H9 (cell line): ENCODE measurements at regions not wholly inside any gene's neighbourhood (a gene's known extent, or its start where the extent isn't known, plus 50 kb on each side); places are given as distances from the start of the nearest gene placed in this dataset.

Experiments used
- DNase-seq: peaks from one replicate; pipeline ENCODE4 v3.0.0-alpha.2; 2017
- H2AFZ ChIP-seq: one replicate; pipeline ENCODE4 v1.6.1; 2013; ENCODE audit warnings: mild to moderate bottlenecking, low read length, control low read depth, moderate library complexity
- H2AK5ac ChIP-seq: 2 replicates; pipeline ENCODE4 v1.6.1; 2013; ENCODE audit warnings: low read length, control low read depth, mixed read lengths; ENCODE audit not compliant: insufficient read length
- H2BK120ac ChIP-seq: one replicate; pipeline ENCODE4 v1.6.1; 2013; ENCODE audit warnings: low read depth, mild to moderate bottlenecking, low read length, control low read depth, inconsistent platforms; ENCODE audit not compliant: poor library complexity, severe bottlenecking
- H2BK12ac ChIP-seq: 2 replicates; pipeline ENCODE4 v1.6.1; 2013; ENCODE audit warnings: low read length, control low read depth, mixed read lengths, low read depth; ENCODE audit not compliant: insufficient read length
- H2BK15ac ChIP-seq: 2 replicates; pipeline ENCODE4 v1.6.1; 2013; ENCODE audit warnings: low read depth, low read length, control low read depth
- H2BK20ac ChIP-seq: one replicate; pipeline ENCODE4 v1.6.1; 2013; ENCODE audit warnings: low read depth, mild to moderate bottlenecking, low read length, control low read depth, inconsistent platforms; ENCODE audit not compliant: poor library complexity, severe bottlenecking
- H2BK5ac ChIP-seq: 2 replicates; pipeline ENCODE4 v1.6.1; 2013; ENCODE audit warnings: low read length, control low read depth, mixed read lengths; ENCODE audit not compliant: insufficient read length
- H3K14ac ChIP-seq: 2 replicates; pipeline ENCODE4 v1.6.1; 2013; ENCODE audit warnings: low read length, control low read depth; ENCODE audit not compliant: insufficient read depth
- H3K18ac ChIP-seq: 2 replicates; pipeline ENCODE4 v1.6.1; 2013; ENCODE audit warnings: low read depth, mild to moderate bottlenecking, mixed read lengths, low read length, control low read depth; ENCODE audit not compliant: insufficient read length
- H3K23ac ChIP-seq: 2 replicates; pipeline ENCODE4 v1.6.1; 2013; ENCODE audit warnings: low read length, control low read depth, mixed read lengths, low read depth; ENCODE audit not compliant: insufficient read length
- H3K23me2 ChIP-seq: 2 replicates; pipeline ENCODE4 v1.6.1; 2013; ENCODE audit warnings: low read depth, mild to moderate bottlenecking, mixed read lengths, low read length, control low read depth; ENCODE audit not compliant: insufficient read length, poor library complexity, severe bottlenecking
- H3K27ac ChIP-seq: 2 replicates; pipeline ENCODE4 v1.5.1; 2013; ENCODE audit warnings: low read length, control low read depth, mixed read lengths, low read depth; ENCODE audit not compliant: insufficient read length
- H3K27me3 ChIP-seq: 2 replicates; pipeline ENCODE4 v1.6.1; 2013; ENCODE audit warnings: low read length, control low read depth, inconsistent platforms; ENCODE audit not compliant: insufficient read depth
- H3K4ac ChIP-seq: 2 replicates; pipeline ENCODE4 v1.6.1; 2013; ENCODE audit warnings: low read depth, mild to moderate bottlenecking, control low read depth, inconsistent platforms, low read length, moderate library complexity
- H3K4me1 ChIP-seq: 2 replicates; pipeline ENCODE4 v1.6.1; 2013; ENCODE audit warnings: low read length, control low read depth, inconsistent platforms; ENCODE audit not compliant: insufficient read depth
- H3K4me2 ChIP-seq: 2 replicates; pipeline ENCODE4 v1.6.1; 2013; ENCODE audit warnings: low read length, control low read depth, mixed read lengths; ENCODE audit not compliant: insufficient read length, insufficient read depth
- H3K56ac ChIP-seq: 2 replicates; pipeline ENCODE4 v1.6.1; 2013; ENCODE audit warnings: low read depth, mild to moderate bottlenecking, mixed read lengths, low read length, control low read depth; ENCODE audit not compliant: insufficient read length
- H3K79me1 ChIP-seq: 2 replicates; pipeline ENCODE4 v1.6.1; 2013; ENCODE audit warnings: low read depth, mild to moderate bottlenecking, moderate library complexity, low read length, control low read depth, inconsistent platforms; ENCODE audit not compliant: insufficient read depth, poor library complexity, severe bottlenecking
- H3K79me2 ChIP-seq: 2 replicates; pipeline ENCODE4 v1.6.1; 2013; ENCODE audit warnings: low read length, control low read depth, inconsistent platforms; ENCODE audit not compliant: insufficient read depth
- H3K9ac ChIP-seq: 2 replicates; pipeline ENCODE4 v1.6.1; 2013; ENCODE audit warnings: low read length, control low read depth, mixed read lengths; ENCODE audit not compliant: insufficient read length; ENCODE audit errors: extremely low read depth
- H3K9me3 ChIP-seq: one replicate; pipeline ENCODE4 v1.6.1; 2013; ENCODE audit warnings: low read depth, low read length, inconsistent platforms; ENCODE audit not compliant: control insufficient read depth
- H3T11ph ChIP-seq: one replicate; pipeline ENCODE4 v1.6.1; 2013; ENCODE audit warnings: mild to moderate bottlenecking, low read length, control low read depth, inconsistent platforms
- H4K20me1 ChIP-seq: one replicate; pipeline ENCODE4 v1.6.1; 2013; ENCODE audit not compliant: control insufficient read depth, insufficient read length, insufficient read depth
- H4K5ac ChIP-seq: 2 replicates; pipeline ENCODE4 v1.6.1; 2013; ENCODE audit warnings: low read depth, mild to moderate bottlenecking, mixed read lengths, low read length, control low read depth; ENCODE audit not compliant: insufficient read length
- H4K8ac ChIP-seq: replicated peaks from 2 replicates; pipeline ENCODE4 v1.6.1; 2013; ENCODE audit warnings: low read length, control low read depth, mixed read lengths, low read depth; ENCODE audit not compliant: insufficient read length
- H4K91ac ChIP-seq: 2 replicates; pipeline ENCODE4 v1.6.1; 2013; ENCODE audit warnings: low read depth, mild to moderate bottlenecking, moderate library complexity, mixed read lengths, low read length, control low read depth; ENCODE audit not compliant: insufficient read length
- H3K27ac Mint-ChIP-seq, 3 experiments: 2 replicates in 2 of 3; 3 replicates in 1 of 3; pipeline ENCODE4 v1.8.0; 2020 to 2021; ENCODE audit warnings: mixed read lengths in 3 of 3, mild to moderate bottlenecking in 1 of 3, moderate library complexity in 1 of 3
- H3K27me3 Mint-ChIP-seq: 2 replicates; pipeline ENCODE4 v1.8.0; 2021; ENCODE audit warnings: low read depth, mild to moderate bottlenecking, moderate library complexity, mixed read lengths
- H3K36me3 Mint-ChIP-seq, 3 experiments: 2 replicates in 2 of 3; 3 replicates in 1 of 3; pipeline ENCODE4 v1.8.0; 2020 to 2021; ENCODE audit warnings: low read depth in 3 of 3, mixed read lengths in 3 of 3; ENCODE audit not compliant: insufficient read depth in 1 of 3
- H3K4me1 Mint-ChIP-seq, 2 experiments: 2 replicates each; pipeline ENCODE4 v1.8.0; 2020; ENCODE audit warnings: mixed read lengths in 2 of 2
- H3K4me3 Mint-ChIP-seq, 2 experiments: 2 replicates in 1 of 2; 3 replicates in 1 of 2; pipeline ENCODE4 v1.8.0; 2020 to 2021; ENCODE audit warnings: mild to moderate bottlenecking in 2 of 2, mixed read lengths in 2 of 2, moderate library complexity in 1 of 2
- H3K9me3 Mint-ChIP-seq, 2 experiments: 2 replicates in 1 of 2; 3 replicates in 1 of 2; pipeline ENCODE4 v1.8.0; 2020; ENCODE audit warnings: mild to moderate bottlenecking in 2 of 2, mixed read lengths in 2 of 2, moderate library complexity in 1 of 2
- CTCF ChIP-seq: fragments of 200-600 bp; sonication (generic); conservative IDR thresholded peaks from 3 replicates; pipeline ENCODE4 v1.8.0; 2021; ENCODE audit warnings: antibody characterized with exemption, mild to moderate bottlenecking
- WGBS: extraction: QIAGEN DNeasy Blood & Tissue Kit; methylation state at CpG from one replicate; pipeline ENCODE4 v1.1.7; 2013; ENCODE audit warnings: missing lambda C conversion rate, low lambda C conversion rate, mixed read lengths; ENCODE audit not compliant: insufficient read length; ENCODE audit errors: extremely low coverage; 5-methylcytosine and 5-hydroxymethylcytosine counted together

GRCh38 chr15:98532063-98532462, 116.3 kb upstream of the IGF1R start:
- no peaks in the 10 kb centered on the region for H3K79me2 ChIP-seq
- WGBS = no CpG with 5 or more reads among the region's 2 CpGs

More at GRCh38 chr15:98532063-98532462, 116.3 kb upstream of the IGF1R start:
- Histone ChIP-seq H4K5ac (no peak overlapping the region), H3K4me2 (no peak overlapping the region), H2BK20ac (no peak overlapping the region), H2AK5ac (no peak overlapping the region), H3K23ac (no peak overlapping the region), H4K91ac (no peak overlapping the region), H2BK5ac (no peak overlapping the region), H4K20me1 (no peaks in the 10 kb centered on the region), H3K9me3 (no peaks in the 10 kb centered on the region), H2BK120ac (no peak overlapping the region), H3K4ac (no peak overlapping the region), H3K27me3 (no peaks in the 10 kb centered on the region), H3T11ph (no peak overlapping the region), H3K18ac (no peak overlapping the region), H3K14ac (no peak overlapping the region), H3K9ac (no peak overlapping the region), H2BK15ac (no peak overlapping the region), H2AFZ (no peak overlapping the region), H2BK12ac (no peak overlapping the region), H3K79me1 (no peaks in the 10 kb centered on the region), H3K27ac (no peak overlapping the region), H3K4me1 (no peaks in the 10 kb centered on the region), H3K23me2 (no peaks in the 10 kb centered on the region), H4K8ac (no peak overlapping the region), H3K56ac (no peak overlapping the region)
- no peak overlapping the region for H3K4me3 Mint-ChIP-seq
- H3K27me3 Mint-ChIP-seq = peaks cover 3% of the 10 kb centered on the region
- no peak for TF ChIP-seq CTCF
- 0 out of 7 replicates have a peak overlapping the region, but pooled peaks of 1 of the 3 experiments have one; percentile 30 for H3K27ac Mint-ChIP-seq
- no peaks in the 10 kb centered on the region; a peak in 1 of 5 replicates for H3K9me3 Mint-ChIP-seq
- no peak for DNase-seq
- peaks cover 3 to 8% of the 10 kb centered on the region in 2 experiments; a peak in 3 of 4 replicates for H3K4me1 Mint-ChIP-seq
- H3K36me3 Mint-ChIP-seq = no peaks in the 10 kb centered on the region
